MM.1S (cell line): ENCODE measurements at regions not wholly inside any gene's neighbourhood (a gene's known extent, or its start where the extent isn't known, plus 50 kb on each side); places are given as distances from the start of the nearest gene placed in this dataset.

Experiments used
- DNase-seq: peaks from one replicate; pipeline ENCODE4 v3.0.0-alpha.2; 2015
- H2AFZ ChIP-seq: fragments of 300-600 bp; sonication (generic); 2 replicates; pipeline ENCODE4 v1.6.0; 2016; ENCODE audit warnings: antibody characterized with exemption, low read length
- H3F3A ChIP-seq: fragments of 300-600 bp; sonication (generic); 2 replicates; pipeline ENCODE4 v1.6.1; 2016; ENCODE audit warnings: mild to moderate bottlenecking, antibody characterized with exemption, low read length, moderate library complexity, mixed read lengths; ENCODE audit not compliant: insufficient read depth
- H3K27ac ChIP-seq: fragments of 300-600 bp; sonication (generic); 2 replicates; pipeline ENCODE4 v1.5.1; 2016; ENCODE audit warnings: mild to moderate bottlenecking, low read length
- H3K27me3 ChIP-seq: fragments of 300-600 bp; sonication (generic); replicated peaks from 2 replicates; pipeline ENCODE4 v1.6.0; 2016; ENCODE audit warnings: low read length; ENCODE audit not compliant: insufficient read depth
- H3K36me3 ChIP-seq: fragments of 300-600 bp; sonication (generic); replicated peaks from 2 replicates; pipeline ENCODE4 v1.6.1; 2016; ENCODE audit warnings: mild to moderate bottlenecking, low read length, mixed read lengths; ENCODE audit not compliant: insufficient read depth
- H3K4me1 ChIP-seq: fragments of 300-600 bp; sonication (generic); 2 replicates; pipeline ENCODE4 v1.6.1; 2016; ENCODE audit warnings: low read length, mixed read lengths
- H3K4me2 ChIP-seq: fragments of 300-600 bp; sonication (generic); 2 replicates; pipeline ENCODE4 v1.6.0; 2016; ENCODE audit warnings: low read depth, low read length
- H3K4me3 ChIP-seq: fragments of 300-600 bp; sonication (generic); 2 replicates; pipeline ENCODE4 v1.5.1; 2016; ENCODE audit warnings: low read length, mixed read lengths
- H3K79me2 ChIP-seq: fragments of 300-600 bp; sonication (generic); 2 replicates; pipeline ENCODE4 v1.6.1; 2016; ENCODE audit warnings: mixed run types, low read length, mixed read lengths
- H3K9ac ChIP-seq: fragments of 300-600 bp; sonication (generic); 2 replicates; pipeline ENCODE4 v1.6.1; 2016; ENCODE audit warnings: low read length, mixed read lengths
- H3K9me2 ChIP-seq: fragments of 300-600 bp; sonication (generic); replicated peaks from 2 replicates; pipeline ENCODE4 v1.6.1; 2016; ENCODE audit warnings: mild to moderate bottlenecking, low read length, mixed read lengths; ENCODE audit not compliant: insufficient read depth
- H3K9me3 ChIP-seq: fragments of 300-600 bp; sonication (generic); replicated peaks from 2 replicates; pipeline ENCODE4 v1.6.1; 2016; ENCODE audit warnings: mild to moderate bottlenecking, low read length, mixed read lengths; ENCODE audit not compliant: insufficient read depth
- H4K20me1 ChIP-seq: fragments of 300-600 bp; sonication (generic); 2 replicates; pipeline ENCODE4 v1.6.1; 2016; ENCODE audit warnings: mild to moderate bottlenecking, low read length, moderate library complexity, mixed read lengths; ENCODE audit not compliant: insufficient read depth
- CTCF ChIP-seq: fragments of 300-600 bp; sonication (generic); IDR thresholded peaks from 2 replicates; pipeline ENCODE4 v1.5.1; 2016; ENCODE audit warnings: antibody characterized with exemption, low read length, mixed read lengths
- EZH2 ChIP-seq: fragments of 300-600 bp; sonication (generic); optimal IDR thresholded peaks from 2 replicates; pipeline ENCODE3; 2017; ENCODE audit warnings: low read depth, mild to moderate bottlenecking, antibody characterized with exemption, low read length, mixed read lengths
- EZH2phosphoT487 ChIP-seq: fragments of 300-600 bp; sonication (generic); IDR thresholded peaks from 2 replicates; pipeline ENCODE4 v1.6.1; 2018; ENCODE audit warnings: antibody characterized with exemption, low read length

- Histone ChIP-seq H3K36me3 (no peaks in the 10 kb centered on the region), H3K9me3 (no peaks in the 10 kb centered on the region), H4K20me1 (no peaks in the 10 kb centered on the region), H3K4me3 (no peak overlapping the region), H3K9me2 (no peaks in the 10 kb centered on the region), H3K9ac (no peak overlapping the region), H3K4me2 (no peak overlapping the region), H3K79me2 (no peaks in the 10 kb centered on the region), H3F3A (no peaks in the 10 kb centered on the region), H3K27ac (no peak overlapping the region), H2AFZ (no peak overlapping the region), H3K4me1 (no peaks in the 10 kb centered on the region), H3K27me3 (no peaks in the 10 kb centered on the region)
- TF ChIP-seq EZH2 (no peak), EZH2phosphoT487 (no peak), CTCF (no peak)
- no peak for DNase-seq
Observed at GRCh38 chr6:148249679-148250375, 92.8 kb upstream of the SASH1 start.

GRCh38 chr6:148250975-148251685 lies 91.5 kb upstream of the SASH1 start:
- Histone ChIP-seq H4K20me1 (no peaks in the 10 kb centered on the region), H3F3A (no peaks in the 10 kb centered on the region), H3K79me2 (no peaks in the 10 kb centered on the region), H3K4me2 (no peak overlapping the region), H3K9me2 (no peaks in the 10 kb centered on the region), H3K4me1 (no peaks in the 10 kb centered on the region), H3K27me3 (no peaks in the 10 kb centered on the region), H3K9me3 (no peaks in the 10 kb centered on the region), H3K4me3 (no peak overlapping the region), H3K27ac (no peak overlapping the region), H3K9ac (no peak overlapping the region), H3K36me3 (no peaks in the 10 kb centered on the region), H2AFZ (no peak overlapping the region)
- DNase-seq = no peak
- no peak for TF ChIP-seq CTCF
- TF ChIP-seq EZH2phosphoT487 = no peak
- no peak for TF ChIP-seq EZH2

DNA sequence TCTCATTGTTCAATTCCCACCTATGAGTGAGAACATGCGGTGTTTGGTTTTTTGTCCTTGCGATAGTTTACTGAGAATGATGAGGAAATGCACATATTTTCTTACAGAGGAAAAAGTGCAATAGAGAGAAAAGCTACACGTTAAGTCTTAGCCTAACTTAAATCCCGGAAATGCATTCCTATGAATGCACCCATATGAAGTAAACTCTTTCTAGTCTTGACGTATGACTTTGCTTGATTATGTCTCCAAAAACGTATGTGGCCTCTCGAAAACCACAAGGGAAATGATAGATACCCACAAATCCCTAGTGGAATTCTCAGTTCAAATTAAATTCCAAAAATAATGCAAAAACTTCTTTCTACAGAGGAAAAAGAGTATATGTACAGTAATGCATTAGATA lies 90.7 kb upstream of the SASH1 start:
- Histone ChIP-seq H3F3A (no peaks in the 10 kb centered on the region), H3K4me3 (no peak overlapping the region), H3K9me3 (no peaks in the 10 kb centered on the region), H3K4me2 (no peak overlapping the region), H3K79me2 (no peaks in the 10 kb centered on the region), H4K20me1 (no peaks in the 10 kb centered on the region), H3K27me3 (no peaks in the 10 kb centered on the region), H3K9ac (no peak overlapping the region), H3K9me2 (no peaks in the 10 kb centered on the region), H3K4me1 (no peaks in the 10 kb centered on the region), H3K36me3 (no peaks in the 10 kb centered on the region), H2AFZ (no peak overlapping the region), H3K27ac (no peak overlapping the region)
- no peak for TF ChIP-seq CTCF
- no peak for TF ChIP-seq EZH2phosphoT487
- no peak for TF ChIP-seq EZH2
- DNase-seq = no peak
